HCT116 (cell line): ENCODE measurements at regions not wholly inside any gene's neighbourhood (a gene's known extent, or its start where the extent isn't known, plus 50 kb on each side); places are given as distances from the start of the nearest gene placed in this dataset.

Experiments used
- EGR1 ChIP-seq: IDR thresholded peaks from 2 replicates; pipeline ENCODE4 v1.6.1; 2012; ENCODE audit warnings: low read depth
- EZH2 ChIP-seq: fragments of 200-600 bp; sonication (generic); IDR thresholded peaks from 2 replicates; pipeline ENCODE4 v1.6.1; 2017; ENCODE audit warnings: antibody characterized with exemption, mixed run types
- EZH2phosphoT487 ChIP-seq: fragments of 200-600 bp; IDR thresholded peaks from 2 replicates; pipeline ENCODE4 v1.6.1; 2018; ENCODE audit warnings: antibody characterized with exemption, borderline replicate concordance
- FOSL1 ChIP-seq: IDR thresholded peaks from 2 replicates; pipeline ENCODE4 v1.6.1; 2012; ENCODE audit warnings: low read depth
- JUND ChIP-seq: IDR thresholded peaks from 2 replicates; pipeline ENCODE4 v1.6.1; 2012
- MAX ChIP-seq: IDR thresholded peaks from 2 replicates; pipeline ENCODE4 v1.6.1; 2012
- POLR2A ChIP-seq: IDR thresholded peaks from 2 replicates; pipeline ENCODE4 v1.7.0; 2011; ENCODE audit warnings: borderline replicate concordance; ENCODE audit not compliant: insufficient read depth, insufficient read length; ENCODE audit errors: extremely low read depth
- POLR2AphosphoS5 ChIP-seq: IDR thresholded peaks from 2 replicates; pipeline ENCODE4 v1.6.1; 2011; ENCODE audit warnings: mild to moderate bottlenecking, low read depth, low read length, moderate library complexity
- SRF ChIP-seq: IDR thresholded peaks from 2 replicates; pipeline ENCODE4 v1.6.1; 2012; ENCODE audit warnings: low read depth
- ZBTB33 ChIP-seq: IDR thresholded peaks from 2 replicates; pipeline ENCODE4 v1.6.1; 2011; ENCODE audit warnings: mild to moderate bottlenecking, low read length, moderate library complexity; ENCODE audit not compliant: insufficient replicate concordance; ENCODE audit errors: extremely low read depth
- TF ChIP-seq, protein P1 (sequence below), 3 experiments: fragments of 200-600 bp in 1 of 3; sonication (generic) in 1 of 3; IDR thresholded peaks in 2 of 3; conservative IDR thresholded peaks in 1 of 3; 2 replicates each; pipeline ENCODE4 v1.5.1; 2012 to 2017; ENCODE audit warnings: low read depth in 2 of 3, low read length in 2 of 3, antibody characterized with exemption in 1 of 3, borderline replicate concordance in 1 of 3, control low read depth in 1 of 3, mild to moderate bottlenecking in 1 of 3, mixed read lengths in 1 of 3, mixed run types in 1 of 3, moderate library complexity in 1 of 3; ENCODE audit not compliant: insufficient read depth in 1 of 3

DNA sequence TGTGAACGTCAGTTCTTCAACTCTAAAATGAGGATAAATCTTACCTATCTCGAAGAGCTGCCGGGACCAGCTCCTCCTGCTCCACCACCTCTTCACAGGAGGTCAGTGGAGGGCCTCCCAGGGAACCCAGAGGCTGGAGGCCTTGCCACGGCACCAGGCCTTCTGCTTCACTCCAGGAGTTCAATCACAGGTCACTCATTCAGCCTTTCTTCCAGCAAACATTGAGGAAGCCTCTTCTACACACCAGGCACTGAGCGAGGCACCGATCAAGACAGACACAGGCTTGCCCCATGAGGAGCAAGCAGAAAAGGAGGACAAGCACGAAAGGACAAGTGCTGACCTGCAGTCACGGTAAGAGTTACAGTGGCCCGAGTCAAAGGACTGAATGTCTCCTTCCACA, 64.8 kb upstream of the WNT11 start:
- TF ChIP-seq POLR2AphosphoS5, result no peak
- TF ChIP-seq, protein P1, sequence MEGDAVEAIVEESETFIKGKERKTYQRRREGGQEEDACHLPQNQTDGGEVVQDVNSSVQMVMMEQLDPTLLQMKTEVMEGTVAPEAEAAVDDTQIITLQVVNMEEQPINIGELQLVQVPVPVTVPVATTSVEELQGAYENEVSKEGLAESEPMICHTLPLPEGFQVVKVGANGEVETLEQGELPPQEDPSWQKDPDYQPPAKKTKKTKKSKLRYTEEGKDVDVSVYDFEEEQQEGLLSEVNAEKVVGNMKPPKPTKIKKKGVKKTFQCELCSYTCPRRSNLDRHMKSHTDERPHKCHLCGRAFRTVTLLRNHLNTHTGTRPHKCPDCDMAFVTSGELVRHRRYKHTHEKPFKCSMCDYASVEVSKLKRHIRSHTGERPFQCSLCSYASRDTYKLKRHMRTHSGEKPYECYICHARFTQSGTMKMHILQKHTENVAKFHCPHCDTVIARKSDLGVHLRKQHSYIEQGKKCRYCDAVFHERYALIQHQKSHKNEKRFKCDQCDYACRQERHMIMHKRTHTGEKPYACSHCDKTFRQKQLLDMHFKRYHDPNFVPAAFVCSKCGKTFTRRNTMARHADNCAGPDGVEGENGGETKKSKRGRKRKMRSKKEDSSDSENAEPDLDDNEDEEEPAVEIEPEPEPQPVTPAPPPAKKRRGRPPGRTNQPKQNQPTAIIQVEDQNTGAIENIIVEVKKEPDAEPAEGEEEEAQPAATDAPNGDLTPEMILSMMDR (IDR thresholded peaks at IDR 0.05 in 2 of 3, conservative IDR thresholded peaks at IDR 0.05 in 1 of 3; ENCODE audit: borderline replicate concordance in 1 of 3, insufficient read depth in 1 of 3, low read depth in 2 of 3, low read length in 2 of 3), result no peak
- TF ChIP-seq SRF, result no peak
- TF ChIP-seq ZBTB33, result no peak
- no peak for TF ChIP-seq JUND
- TF ChIP-seq EZH2phosphoT487, result no peak
- no peak for TF ChIP-seq EZH2
- TF ChIP-seq POLR2A, result no peak
- no peak for TF ChIP-seq MAX
- TF ChIP-seq EGR1, result no peak
- TF ChIP-seq FOSL1, result no peak
